Transverse colon (tissue), 3 donors: ENCODE measurements at regions not wholly inside any gene's neighbourhood (a gene's known extent, or its start where the extent isn't known, plus 50 kb on each side); places are given as distances from the start of the nearest gene placed in this dataset.

ENCODE experiments used
- CTCF ChIP-seq, 5 experiments: fragments of 200-600 bp in 3 of 5; fragments of 450-650 bp in 2 of 5; sonication (generic) in 3 of 5; IDR thresholded peaks; 1 replicate in 2 of 5; 2 replicates in 3 of 5; pipeline ENCODE4 v1.5.1; 2016 to 2017; ENCODE audit warnings: antibody characterized with exemption in 5 of 5, inconsistent platforms in 3 of 5, mild to moderate bottlenecking in 2 of 5, moderate library complexity in 1 of 5
- EP300 ChIP-seq: sonication (generic); formaldehyde crosslinking; IDR thresholded peaks from one replicate; pipeline ENCODE4 v1.6.1; 2017; ENCODE audit warnings: antibody characterized with exemption, low read depth
- POLR2A ChIP-seq: fragments of 450-650 bp; IDR thresholded peaks from one replicate; pipeline ENCODE4 v1.6.1; 2016; ENCODE audit warnings: antibody characterized with exemption, mild to moderate bottlenecking, moderate library complexity

- no peak for TF ChIP-seq CTCF (IDR thresholded peaks at IDR 0.05)
- no peak for TF ChIP-seq POLR2A
- no peak for TF ChIP-seq EP300
Measured at GRCh38 chr9:135199489-135199888, 112.0 kb downstream of the OLFM1 start.
